PFSK-1 (cell line): ENCODE measurements at regions not wholly inside any gene's neighbourhood (a gene's known extent, or its start where the extent isn't known, plus 50 kb on each side); places are given as distances from the start of the nearest gene placed in this dataset.

Source experiments
- SIN3A ChIP-seq: IDR thresholded peaks from 2 replicates; pipeline ENCODE4 v1.6.1; 2012; ENCODE audit warnings: mild to moderate bottlenecking, low read length, moderate library complexity, borderline replicate concordance; ENCODE audit not compliant: insufficient read depth
- TAF1 ChIP-seq: IDR thresholded peaks from 2 replicates; pipeline ENCODE4 v1.6.1; 2012; ENCODE audit warnings: low read length, control low read depth, borderline replicate concordance; ENCODE audit not compliant: insufficient read depth

- TF ChIP-seq SIN3A (no peak), TAF1 (no peak)
Measured at GRCh38 chr3:124577494-124578167, 152.6 kb upstream of the UMPS start.
